H1 (cell line): ENCODE measurements at regions not wholly inside any gene's neighbourhood (a gene's known extent, or its start where the extent isn't known, plus 50 kb on each side); places are given as distances from the start of the nearest gene placed in this dataset.

Source experiments
- CREB1 ChIP-seq: IDR thresholded peaks from 2 replicates; pipeline ENCODE4 v1.6.1; 2012; ENCODE audit warnings: inconsistent platforms
- KDM4A ChIP-seq: IDR thresholded peaks from one replicate; pipeline ENCODE4 v1.7.1; 2012; ENCODE audit warnings: low read depth, mild to moderate bottlenecking, moderate library complexity, low read length, inconsistent platforms; ENCODE audit not compliant: severe bottlenecking
- PHF8 ChIP-seq: fragments of 200-600 bp; sonication (generic); conservative IDR thresholded peaks from 2 replicates; pipeline ENCODE4 v1.7.1; 2012; ENCODE audit warnings: low read depth, mild to moderate bottlenecking, inconsistent platforms, low read length, moderate library complexity
- SAP30 ChIP-seq: fragments of 300-600 bp; sonication (generic); IDR thresholded peaks from 2 replicates; pipeline ENCODE4 v1.7.1; 2012; ENCODE audit warnings: low read length, moderate library complexity, mild to moderate bottlenecking, inconsistent platforms; ENCODE audit not compliant: insufficient read depth, insufficient replicate concordance
- SIRT6 ChIP-seq: IDR thresholded peaks from one replicate; pipeline ENCODE4 v1.7.1; 2012; ENCODE audit warnings: low read length, inconsistent platforms
- TF ChIP-seq, protein P1 (sequence below): fragments of 300-600 bp; sonication (generic); IDR thresholded peaks from 2 replicates; pipeline ENCODE4 v1.7.1; 2012; ENCODE audit warnings: low read length, moderate library complexity, mild to moderate bottlenecking, inconsistent platforms; ENCODE audit not compliant: insufficient replicate concordance
- TF ChIP-seq, protein P2 (sequence below): IDR thresholded peaks from 2 replicates; pipeline ENCODE4 v1.6.1; 2011; ENCODE audit warnings: low read depth, mild to moderate bottlenecking, low read length; ENCODE audit not compliant: insufficient read depth
- TF ChIP-seq, protein P3 (sequence below): IDR thresholded peaks from 2 replicates; pipeline ENCODE4 v1.6.1; 2012; ENCODE audit warnings: low read length, inconsistent platforms
- TF ChIP-seq, protein P4 (sequence below): IDR thresholded peaks from 2 replicates; pipeline ENCODE4 v1.6.1; 2012; ENCODE audit warnings: inconsistent platforms

DNA sequence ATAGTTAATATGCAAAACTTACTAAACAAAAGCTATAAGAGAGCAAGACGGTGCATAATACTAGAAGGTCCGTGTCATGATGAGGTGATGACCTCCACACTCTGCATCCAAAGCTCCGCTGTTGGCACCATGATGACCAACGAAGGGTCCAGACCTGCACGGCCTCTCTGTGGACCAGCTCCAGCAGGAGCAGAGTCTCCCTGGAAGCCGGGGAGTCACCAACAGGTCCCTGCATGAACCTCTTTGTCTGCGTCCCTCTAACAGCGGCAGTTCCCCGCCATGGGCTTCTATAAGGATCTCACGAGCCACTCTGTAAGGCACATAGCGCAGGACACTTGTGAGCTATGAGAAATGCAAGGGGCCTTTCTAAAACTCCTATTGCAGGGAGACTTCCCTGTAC is 517.3 kb downstream of the BRD1 start (continued):
- TF ChIP-seq, protein P1, sequence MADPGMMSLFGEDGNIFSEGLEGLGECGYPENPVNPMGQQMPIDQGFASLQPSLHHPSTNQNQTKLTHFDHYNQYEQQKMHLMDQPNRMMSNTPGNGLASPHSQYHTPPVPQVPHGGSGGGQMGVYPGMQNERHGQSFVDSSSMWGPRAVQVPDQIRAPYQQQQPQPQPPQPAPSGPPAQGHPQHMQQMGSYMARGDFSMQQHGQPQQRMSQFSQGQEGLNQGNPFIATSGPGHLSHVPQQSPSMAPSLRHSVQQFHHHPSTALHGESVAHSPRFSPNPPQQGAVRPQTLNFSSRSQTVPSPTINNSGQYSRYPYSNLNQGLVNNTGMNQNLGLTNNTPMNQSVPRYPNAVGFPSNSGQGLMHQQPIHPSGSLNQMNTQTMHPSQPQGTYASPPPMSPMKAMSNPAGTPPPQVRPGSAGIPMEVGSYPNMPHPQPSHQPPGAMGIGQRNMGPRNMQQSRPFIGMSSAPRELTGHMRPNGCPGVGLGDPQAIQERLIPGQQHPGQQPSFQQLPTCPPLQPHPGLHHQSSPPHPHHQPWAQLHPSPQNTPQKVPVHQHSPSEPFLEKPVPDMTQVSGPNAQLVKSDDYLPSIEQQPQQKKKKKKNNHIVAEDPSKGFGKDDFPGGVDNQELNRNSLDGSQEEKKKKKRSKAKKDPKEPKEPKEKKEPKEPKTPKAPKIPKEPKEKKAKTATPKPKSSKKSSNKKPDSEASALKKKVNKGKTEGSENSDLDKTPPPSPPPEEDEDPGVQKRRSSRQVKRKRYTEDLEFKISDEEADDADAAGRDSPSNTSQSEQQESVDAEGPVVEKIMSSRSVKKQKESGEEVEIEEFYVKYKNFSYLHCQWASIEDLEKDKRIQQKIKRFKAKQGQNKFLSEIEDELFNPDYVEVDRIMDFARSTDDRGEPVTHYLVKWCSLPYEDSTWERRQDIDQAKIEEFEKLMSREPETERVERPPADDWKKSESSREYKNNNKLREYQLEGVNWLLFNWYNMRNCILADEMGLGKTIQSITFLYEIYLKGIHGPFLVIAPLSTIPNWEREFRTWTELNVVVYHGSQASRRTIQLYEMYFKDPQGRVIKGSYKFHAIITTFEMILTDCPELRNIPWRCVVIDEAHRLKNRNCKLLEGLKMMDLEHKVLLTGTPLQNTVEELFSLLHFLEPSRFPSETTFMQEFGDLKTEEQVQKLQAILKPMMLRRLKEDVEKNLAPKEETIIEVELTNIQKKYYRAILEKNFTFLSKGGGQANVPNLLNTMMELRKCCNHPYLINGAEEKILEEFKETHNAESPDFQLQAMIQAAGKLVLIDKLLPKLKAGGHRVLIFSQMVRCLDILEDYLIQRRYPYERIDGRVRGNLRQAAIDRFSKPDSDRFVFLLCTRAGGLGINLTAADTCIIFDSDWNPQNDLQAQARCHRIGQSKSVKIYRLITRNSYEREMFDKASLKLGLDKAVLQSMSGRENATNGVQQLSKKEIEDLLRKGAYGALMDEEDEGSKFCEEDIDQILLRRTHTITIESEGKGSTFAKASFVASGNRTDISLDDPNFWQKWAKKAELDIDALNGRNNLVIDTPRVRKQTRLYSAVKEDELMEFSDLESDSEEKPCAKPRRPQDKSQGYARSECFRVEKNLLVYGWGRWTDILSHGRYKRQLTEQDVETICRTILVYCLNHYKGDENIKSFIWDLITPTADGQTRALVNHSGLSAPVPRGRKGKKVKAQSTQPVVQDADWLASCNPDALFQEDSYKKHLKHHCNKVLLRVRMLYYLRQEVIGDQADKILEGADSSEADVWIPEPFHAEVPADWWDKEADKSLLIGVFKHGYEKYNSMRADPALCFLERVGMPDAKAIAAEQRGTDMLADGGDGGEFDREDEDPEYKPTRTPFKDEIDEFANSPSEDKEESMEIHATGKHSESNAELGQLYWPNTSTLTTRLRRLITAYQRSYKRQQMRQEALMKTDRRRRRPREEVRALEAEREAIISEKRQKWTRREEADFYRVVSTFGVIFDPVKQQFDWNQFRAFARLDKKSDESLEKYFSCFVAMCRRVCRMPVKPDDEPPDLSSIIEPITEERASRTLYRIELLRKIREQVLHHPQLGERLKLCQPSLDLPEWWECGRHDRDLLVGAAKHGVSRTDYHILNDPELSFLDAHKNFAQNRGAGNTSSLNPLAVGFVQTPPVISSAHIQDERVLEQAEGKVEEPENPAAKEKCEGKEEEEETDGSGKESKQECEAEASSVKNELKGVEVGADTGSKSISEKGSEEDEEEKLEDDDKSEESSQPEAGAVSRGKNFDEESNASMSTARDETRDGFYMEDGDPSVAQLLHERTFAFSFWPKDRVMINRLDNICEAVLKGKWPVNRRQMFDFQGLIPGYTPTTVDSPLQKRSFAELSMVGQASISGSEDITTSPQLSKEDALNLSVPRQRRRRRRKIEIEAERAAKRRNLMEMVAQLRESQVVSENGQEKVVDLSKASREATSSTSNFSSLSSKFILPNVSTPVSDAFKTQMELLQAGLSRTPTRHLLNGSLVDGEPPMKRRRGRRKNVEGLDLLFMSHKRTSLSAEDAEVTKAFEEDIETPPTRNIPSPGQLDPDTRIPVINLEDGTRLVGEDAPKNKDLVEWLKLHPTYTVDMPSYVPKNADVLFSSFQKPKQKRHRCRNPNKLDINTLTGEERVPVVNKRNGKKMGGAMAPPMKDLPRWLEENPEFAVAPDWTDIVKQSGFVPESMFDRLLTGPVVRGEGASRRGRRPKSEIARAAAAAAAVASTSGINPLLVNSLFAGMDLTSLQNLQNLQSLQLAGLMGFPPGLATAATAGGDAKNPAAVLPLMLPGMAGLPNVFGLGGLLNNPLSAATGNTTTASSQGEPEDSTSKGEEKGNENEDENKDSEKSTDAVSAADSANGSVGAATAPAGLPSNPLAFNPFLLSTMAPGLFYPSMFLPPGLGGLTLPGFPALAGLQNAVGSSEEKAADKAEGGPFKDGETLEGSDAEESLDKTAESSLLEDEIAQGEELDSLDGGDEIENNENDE = no peak
- TF ChIP-seq PHF8 = no peak
- no peak for TF ChIP-seq SAP30
- TF ChIP-seq KDM4A = no peak
- TF ChIP-seq, protein P2, sequence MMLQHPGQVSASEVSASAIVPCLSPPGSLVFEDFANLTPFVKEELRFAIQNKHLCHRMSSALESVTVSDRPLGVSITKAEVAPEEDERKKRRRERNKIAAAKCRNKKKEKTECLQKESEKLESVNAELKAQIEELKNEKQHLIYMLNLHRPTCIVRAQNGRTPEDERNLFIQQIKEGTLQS = no peak
- TF ChIP-seq, protein P3, sequence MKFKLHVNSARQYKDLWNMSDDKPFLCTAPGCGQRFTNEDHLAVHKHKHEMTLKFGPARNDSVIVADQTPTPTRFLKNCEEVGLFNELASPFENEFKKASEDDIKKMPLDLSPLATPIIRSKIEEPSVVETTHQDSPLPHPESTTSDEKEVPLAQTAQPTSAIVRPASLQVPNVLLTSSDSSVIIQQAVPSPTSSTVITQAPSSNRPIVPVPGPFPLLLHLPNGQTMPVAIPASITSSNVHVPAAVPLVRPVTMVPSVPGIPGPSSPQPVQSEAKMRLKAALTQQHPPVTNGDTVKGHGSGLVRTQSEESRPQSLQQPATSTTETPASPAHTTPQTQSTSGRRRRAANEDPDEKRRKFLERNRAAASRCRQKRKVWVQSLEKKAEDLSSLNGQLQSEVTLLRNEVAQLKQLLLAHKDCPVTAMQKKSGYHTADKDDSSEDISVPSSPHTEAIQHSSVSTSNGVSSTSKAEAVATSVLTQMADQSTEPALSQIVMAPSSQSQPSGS = no peak
- TF ChIP-seq, protein P4, sequence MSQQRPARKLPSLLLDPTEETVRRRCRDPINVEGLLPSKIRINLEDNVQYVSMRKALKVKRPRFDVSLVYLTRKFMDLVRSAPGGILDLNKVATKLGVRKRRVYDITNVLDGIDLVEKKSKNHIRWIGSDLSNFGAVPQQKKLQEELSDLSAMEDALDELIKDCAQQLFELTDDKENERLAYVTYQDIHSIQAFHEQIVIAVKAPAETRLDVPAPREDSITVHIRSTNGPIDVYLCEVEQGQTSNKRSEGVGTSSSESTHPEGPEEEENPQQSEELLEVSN = no peak
- no peak for TF ChIP-seq CREB1
- TF ChIP-seq SIRT6 = no peak
